A549 (cell line): ENCODE measurements at regions not wholly inside any gene's neighbourhood (a gene's known extent, or its start where the extent isn't known, plus 50 kb on each side); places are given as distances from the start of the nearest gene placed in this dataset.

ENCODE experiments used
- ATAC-seq, 2 experiments: fragments of 200-7000 bp in 1 of 2; fragments of >200 bp in 1 of 2; cut with Nextera tagmentation in 1 of 2; cut with Tn5 transposase in 1 of 2; 3 replicates each; pipeline versions ENCODE4 v1.8.0 to v1.9.1; 2018 to 2020; ENCODE audit warnings: mild to moderate bottlenecking in 1 of 2, moderate library complexity in 1 of 2
- CTCF ChIA-PET: fragments of 300-600 bp; sonication (Branson Sonifier 250); formaldehyde crosslinking; extraction: SDS; loops from one replicate; lab custom pipeline; 2021; ENCODE audit warnings: antibody characterized with exemption, inconsistent platforms; lab: Yijun Ruan, JAX
- POLR2A ChIA-PET: fragments of 350-600 bp; formaldehyde crosslinking; extraction: SDS; loops from one replicate; lab custom pipeline; 2021; ENCODE audit warnings: antibody characterized with exemption, inconsistent platforms; lab: Yijun Ruan, JAX
- DNase-seq, 2 experiments: peaks; one replicate each; pipeline versions ENCODE4 v3.0.0 to v3.0.0-alpha.2; 2011 to 2016; ENCODE audit warnings: low read depth in 1 of 2, low spot score in 1 of 2
- FAIRE-seq: peaks from 2 replicates; lab custom pipeline; 2011; peaks lifted over from hg19 to GRCh38; lab: Jason Lieb, UNC
- H3K27ac ChIP-seq, 2 experiments: fragments of >200 bp; sonication (Bioruptor Twin); formaldehyde crosslinking; 3 replicates each; pipeline ENCODE4 v1.5.1; 2016 to 2017
- H3K4me1 ChIP-seq: fragments of >200 bp; sonication (Bioruptor Twin); formaldehyde crosslinking; 3 replicates; pipeline ENCODE4 v1.6.1; 2016
- H3K4me2 ChIP-seq: fragments of >200 bp; sonication (Bioruptor Twin); formaldehyde crosslinking; 3 replicates; pipeline ENCODE4 v1.6.1; 2016
- H3K4me3 ChIP-seq: fragments of >200 bp; sonication (Bioruptor Twin); formaldehyde crosslinking; 3 replicates; pipeline ENCODE4 v1.5.1; 2016
- H3K9me3 ChIP-seq: fragments of >200 bp; sonication (Bioruptor Twin); formaldehyde crosslinking; 3 replicates; pipeline ENCODE4 v1.6.1; 2016
- BHLHE40 ChIP-seq: IDR thresholded peaks from 2 replicates; pipeline ENCODE4 v1.6.1; 2012; ENCODE audit warnings: low read depth, low read length, inconsistent platforms
- EHMT2 ChIP-seq: fragments of 200-600 bp; sonication (generic); IDR thresholded peaks from 2 replicates; pipeline ENCODE4 v1.6.1; 2016; ENCODE audit warnings: antibody characterized with exemption, low read depth, mild to moderate bottlenecking, moderate library complexity
- EP300 ChIP-seq, 2 experiments: fragments of >200 bp; sonication (Bioruptor Twin); formaldehyde crosslinking; IDR thresholded peaks; 2 replicates in 1 of 2; 3 replicates in 1 of 2; pipeline ENCODE4 v1.6.1; 2016 to 2017
- ESRRA ChIP-seq: fragments of 150-350 bp; IDR thresholded peaks from 2 replicates; pipeline ENCODE4 v1.6.1; 2014; ENCODE audit warnings: mild to moderate bottlenecking, low read length, borderline replicate concordance
- FOSL2 ChIP-seq, 2 experiments: fragments of 450-650 bp in 1 of 2; fragments of >200 bp in 1 of 2; sonication (Bioruptor Twin) in 1 of 2; formaldehyde crosslinking; IDR thresholded peaks; 2 replicates each; pipeline versions ENCODE4 v1.5.0 to v1.6.1; 2016 to 2020; ENCODE audit warnings: mild to moderate bottlenecking in 1 of 2, moderate library complexity in 1 of 2
- HES2 ChIP-seq: fragments of >200 bp; sonication (Bioruptor Twin); formaldehyde crosslinking; IDR thresholded peaks from 2 replicates; pipeline ENCODE4 v1.6.1; 2016
- HOXA7 ChIP-seq: fragments of 250-450 bp; sonication (Bioruptor Pico); IDR thresholded peaks from 2 replicates; pipeline ENCODE4 v1.5.0; 2020; ENCODE audit warnings: mild to moderate bottlenecking, moderate library complexity
- KDM5A ChIP-seq: fragments of 200-600 bp; sonication (generic); IDR thresholded peaks from 2 replicates; pipeline ENCODE4 v1.6.1; 2016; ENCODE audit warnings: antibody characterized with exemption, mild to moderate bottlenecking
- MYC ChIP-seq: IDR thresholded peaks from 2 replicates; pipeline ENCODE4 v1.6.1; 2012; ENCODE audit warnings: mild to moderate bottlenecking, inconsistent platforms, low read length, improper control_type of control experiment, borderline replicate concordance
- NFE2L2 ChIP-seq: fragments of 150-350 bp; conservative IDR thresholded peaks from 2 replicates; pipeline ENCODE4 v1.6.1; 2014; ENCODE audit warnings: low read length
- NR3C1 ChIP-seq: fragments of >200 bp; sonication (Bioruptor Twin); formaldehyde crosslinking; IDR thresholded peaks from 3 replicates; pipeline ENCODE4 v1.6.1; 2017
- POLR2A ChIP-seq: IDR thresholded peaks from 2 replicates; pipeline ENCODE4 v1.6.1; 2012; ENCODE audit warnings: mild to moderate bottlenecking, low read length
- TP53 ChIP-seq: fragments of 250-450 bp; sonication (Bioruptor Pico); IDR thresholded peaks from 2 replicates; pipeline ENCODE4 v1.5.0; 2021; ENCODE audit warnings: mild to moderate bottlenecking, moderate library complexity
- ZNF302 ChIP-seq: fragments of 250-450 bp; sonication (Bioruptor Pico); IDR thresholded peaks from 2 replicates; pipeline ENCODE4 v1.9.0; 2021; ENCODE audit warnings: inconsistent platforms, mild to moderate bottlenecking, moderate library complexity
- WGBS: methylation state at CpG from one replicate; pipeline ENCODE4 v1.1.6; 2017; ENCODE audit errors: missing lambda C conversion rate; 5-methylcytosine and 5-hydroxymethylcytosine counted together
- TF ChIP-seq, protein P1 (sequence below): fragments of 200-600 bp; sonication (generic); IDR thresholded peaks from 2 replicates; pipeline ENCODE4 v1.6.1; 2016; ENCODE audit warnings: antibody characterized with exemption, mild to moderate bottlenecking, moderate library complexity

GRCh38 chr13:104181526-104182231, 1115.5 kb upstream of the SLC10A2 start:
- ATAC-seq = no peak
- H3K4me2 ChIP-seq = no peak overlapping the region
- DNase-seq = no peak
- TF ChIP-seq KDM5A (no peak), EHMT2 (no peak), BHLHE40 (no peak)
- ChIA-PET CTCF (no interaction called here), POLR2A (no interaction called here)
- no peaks in the 10 kb centered on the region for H3K4me1 ChIP-seq
- H3K9me3 ChIP-seq = no peaks in the 10 kb centered on the region
- no peak overlapping the region for H3K4me3 ChIP-seq
- FAIRE-seq = no peak
- 48% methylated on average over 3 of the region's 3 CpGs for WGBS
- no peak overlapping the region for H3K27ac ChIP-seq

DNA sequence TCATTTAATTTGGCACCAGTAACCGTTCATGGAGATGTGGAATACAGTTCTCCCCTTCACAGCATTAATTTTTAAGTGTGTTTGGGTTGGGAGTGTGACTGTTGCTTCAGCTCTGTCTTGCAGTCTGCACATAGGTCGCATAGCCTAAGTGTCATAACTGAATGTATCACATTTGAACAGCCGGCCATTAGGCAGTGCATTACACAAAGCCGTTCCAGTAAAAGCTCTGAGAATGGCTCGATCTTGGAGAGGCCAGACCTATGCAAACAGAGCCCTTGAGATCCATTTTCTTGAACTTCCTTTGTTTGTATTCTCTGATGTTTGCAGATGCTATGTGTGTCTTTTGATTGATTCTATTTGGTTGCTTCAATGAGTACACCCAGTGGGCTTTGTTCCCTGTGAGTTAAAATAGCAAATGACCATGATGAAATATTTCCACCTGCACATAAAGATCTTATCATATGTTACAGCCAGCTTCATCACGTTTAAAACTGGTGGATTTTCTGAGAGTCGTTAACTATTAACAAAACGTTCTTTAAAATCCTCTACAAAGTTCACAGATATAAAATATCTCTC, 1104.9 kb upstream of the SLC10A2 start:
- CTCF ChIA-PET = no interaction called here
- WGBS = 8% methylated on average over 8 of the region's 8 CpGs

GRCh38 chr13:104163866-104164630, 1097.8 kb upstream of the SLC10A2 start:
- Histone ChIP-seq H3K4me3 (no peak overlapping the region), H3K27ac (no peak overlapping the region), H3K4me1 (no peaks in the 10 kb centered on the region), H3K4me2 (no peak overlapping the region), H3K9me3 (no peaks in the 10 kb centered on the region)
- ChIA-PET CTCF (no interaction called here), POLR2A (no interaction called here)
- 1% methylated on average over 4 of the region's 4 CpGs for WGBS
- DNase-seq (no peak), ATAC-seq (no peak), FAIRE-seq (no peak)
- TF ChIP-seq EHMT2 (no peak), MYC (no peak)

More for the DNA sequence above, 1104.9 kb upstream of the SLC10A2 start:
- Histone ChIP-seq H3K4me2 (no peak overlapping the region), H3K4me3 (no peak overlapping the region), H3K9me3 (no peaks in the 10 kb centered on the region), H3K27ac (no peak overlapping the region), H3K4me1 (no peaks in the 10 kb centered on the region)
- ATAC-seq (no peak), FAIRE-seq (no peak), DNase-seq (no peak)
- TF ChIP-seq HOXA7 (CRISPR knock-in tag) = no peak
- no peak for TF ChIP-seq NR3C1
- TF ChIP-seq ZNF302 (CRISPR knock-in tag) = no peak
- no peak for TF ChIP-seq HES2
- no peak for TF ChIP-seq TP53 (CRISPR knock-in tag)
- no peak for TF ChIP-seq FOSL2 (IDR thresholded peaks at IDR 0.05)
- TF ChIP-seq FOSL2 (CRISPR knock-in tag; IDR thresholded peaks at IDR 0.05) = no peak
- TF ChIP-seq MYC = no peak
- no peak for TF ChIP-seq POLR2A
- TF ChIP-seq ESRRA = no peak
- no peak for TF ChIP-seq NFE2L2
- TF ChIP-seq, protein P1, sequence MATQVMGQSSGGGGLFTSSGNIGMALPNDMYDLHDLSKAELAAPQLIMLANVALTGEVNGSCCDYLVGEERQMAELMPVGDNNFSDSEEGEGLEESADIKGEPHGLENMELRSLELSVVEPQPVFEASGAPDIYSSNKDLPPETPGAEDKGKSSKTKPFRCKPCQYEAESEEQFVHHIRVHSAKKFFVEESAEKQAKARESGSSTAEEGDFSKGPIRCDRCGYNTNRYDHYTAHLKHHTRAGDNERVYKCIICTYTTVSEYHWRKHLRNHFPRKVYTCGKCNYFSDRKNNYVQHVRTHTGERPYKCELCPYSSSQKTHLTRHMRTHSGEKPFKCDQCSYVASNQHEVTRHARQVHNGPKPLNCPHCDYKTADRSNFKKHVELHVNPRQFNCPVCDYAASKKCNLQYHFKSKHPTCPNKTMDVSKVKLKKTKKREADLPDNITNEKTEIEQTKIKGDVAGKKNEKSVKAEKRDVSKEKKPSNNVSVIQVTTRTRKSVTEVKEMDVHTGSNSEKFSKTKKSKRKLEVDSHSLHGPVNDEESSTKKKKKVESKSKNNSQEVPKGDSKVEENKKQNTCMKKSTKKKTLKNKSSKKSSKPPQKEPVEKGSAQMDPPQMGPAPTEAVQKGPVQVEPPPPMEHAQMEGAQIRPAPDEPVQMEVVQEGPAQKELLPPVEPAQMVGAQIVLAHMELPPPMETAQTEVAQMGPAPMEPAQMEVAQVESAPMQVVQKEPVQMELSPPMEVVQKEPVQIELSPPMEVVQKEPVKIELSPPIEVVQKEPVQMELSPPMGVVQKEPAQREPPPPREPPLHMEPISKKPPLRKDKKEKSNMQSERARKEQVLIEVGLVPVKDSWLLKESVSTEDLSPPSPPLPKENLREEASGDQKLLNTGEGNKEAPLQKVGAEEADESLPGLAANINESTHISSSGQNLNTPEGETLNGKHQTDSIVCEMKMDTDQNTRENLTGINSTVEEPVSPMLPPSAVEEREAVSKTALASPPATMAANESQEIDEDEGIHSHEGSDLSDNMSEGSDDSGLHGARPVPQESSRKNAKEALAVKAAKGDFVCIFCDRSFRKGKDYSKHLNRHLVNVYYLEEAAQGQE = no peak
- no peak for TF ChIP-seq EP300 (IDR thresholded peaks at IDR 0.05)
- POLR2A ChIA-PET = no interaction called here
